Stimulated activated CD8-positive, alpha-beta memory T cell treated with anti-CD3 and anti-CD28 coated beads, Interleukin-4, amount 100 ng/mL, for 4 hours (primary cell): ENCODE measurements at regions not wholly inside any gene's neighbourhood (a gene's known extent, or its start where the extent isn't known, plus 50 kb on each side); places are given as distances from the start of the nearest gene placed in this dataset.

Source experiments
- DNase-seq, 2 donors: peaks; one replicate each; pipeline ENCODE4 v3.0.0-alpha.2; 2020; ENCODE audit warnings: low read depth in 2 of 2, low spot score in 1 of 2

GRCh38 chr13:106139377-106139776, 396.1 kb downstream of the EFNB2 start:
- no peak for DNase-seq

DNA sequence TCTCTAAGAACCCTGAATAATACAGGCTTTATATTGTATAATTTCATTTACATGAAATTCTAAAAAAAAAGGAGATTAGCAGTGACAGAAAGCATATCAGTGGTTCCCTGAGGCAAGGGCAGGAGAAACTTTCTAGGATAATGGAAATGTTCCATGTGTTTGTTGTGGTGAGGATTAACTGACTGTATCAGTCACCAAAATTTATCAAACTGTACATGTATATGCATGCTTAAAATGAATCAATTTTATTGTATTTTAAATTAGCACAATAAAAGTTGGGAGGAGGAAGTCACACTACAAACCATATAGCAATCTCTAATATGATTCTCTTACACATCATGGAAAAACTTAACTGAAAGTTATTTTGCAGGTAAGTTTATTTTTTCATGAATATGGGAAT, 396.8 kb downstream of the EFNB2 start:
- DNase-seq = no peak

GRCh38 chr13:106133025-106133424, 402.4 kb downstream of the EFNB2 start:
- DNase-seq = no peak

- DNase-seq = no peak
Observed at GRCh38 chr13:106132216-106132615, 403.2 kb downstream of the EFNB2 start.

- no peak for DNase-seq
Observed at GRCh38 chr13:106129993-106130392, 405.5 kb downstream of the EFNB2 start.

DNA sequence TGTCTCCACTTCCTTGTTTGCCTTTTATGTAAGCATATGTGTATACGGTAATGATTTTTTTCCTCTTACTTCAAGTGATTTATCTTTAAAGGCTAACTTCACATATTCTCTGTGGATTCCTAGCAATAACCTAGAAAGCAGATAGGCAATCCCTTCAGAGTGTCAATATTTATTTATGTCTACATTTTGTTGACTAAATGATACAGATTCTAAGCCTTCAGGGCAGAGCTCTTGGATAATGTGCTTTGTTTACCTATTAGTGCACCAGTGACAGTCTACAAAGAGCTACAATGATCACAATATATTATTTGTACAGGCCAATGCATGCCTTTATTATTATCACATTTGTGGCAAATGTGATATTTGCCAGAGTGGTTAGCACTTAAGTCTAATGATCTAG, 406.2 kb downstream of the EFNB2 start:
- DNase-seq = no peak

DNA sequence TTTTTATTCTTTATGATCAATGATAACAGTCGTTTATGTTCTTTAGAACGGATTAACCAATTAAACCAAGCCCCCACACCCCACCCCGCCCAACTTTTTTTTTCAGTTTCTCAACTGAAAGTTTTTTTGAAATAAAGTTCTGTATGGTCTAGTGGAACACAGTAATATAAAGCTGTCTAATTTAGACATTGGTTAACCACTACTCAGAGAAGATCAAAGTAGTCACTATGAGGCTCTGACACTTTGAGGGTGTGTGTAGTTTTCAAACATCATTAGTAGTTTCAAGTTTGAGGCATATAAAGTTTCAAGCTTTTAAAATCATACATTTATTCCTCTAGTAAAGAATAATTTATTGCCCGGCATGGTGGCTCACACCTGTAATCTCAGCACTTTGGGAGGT, 413.2 kb downstream of the EFNB2 start:
- DNase-seq = no peak

DNA sequence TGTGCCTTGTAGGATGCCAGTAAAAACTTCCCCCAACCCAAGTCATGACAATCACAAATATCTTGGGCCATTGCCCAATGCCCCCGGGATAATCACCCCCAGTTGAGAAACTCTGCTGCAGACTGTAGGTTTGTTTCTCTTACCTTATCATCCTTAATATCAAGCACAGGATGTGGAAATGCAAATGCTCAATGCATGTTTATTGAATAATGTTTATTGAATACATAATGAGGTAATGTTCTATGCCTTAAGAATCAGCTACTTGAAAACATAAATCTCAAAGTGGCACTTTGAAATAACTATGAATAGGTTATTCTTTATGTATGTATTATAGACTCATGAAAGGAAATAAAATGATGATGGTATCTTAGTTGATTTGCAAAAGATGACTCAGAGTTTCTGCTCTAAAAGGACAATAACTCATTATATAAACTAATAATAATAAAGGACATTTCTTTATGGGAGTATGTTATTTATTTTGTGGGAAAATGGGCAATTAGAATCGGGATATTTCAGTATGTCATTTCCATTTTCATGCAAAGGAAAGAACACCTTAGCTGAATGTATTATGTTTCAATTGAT, 414.2 kb downstream of the EFNB2 start:
- DNase-seq = no peak

DNA sequence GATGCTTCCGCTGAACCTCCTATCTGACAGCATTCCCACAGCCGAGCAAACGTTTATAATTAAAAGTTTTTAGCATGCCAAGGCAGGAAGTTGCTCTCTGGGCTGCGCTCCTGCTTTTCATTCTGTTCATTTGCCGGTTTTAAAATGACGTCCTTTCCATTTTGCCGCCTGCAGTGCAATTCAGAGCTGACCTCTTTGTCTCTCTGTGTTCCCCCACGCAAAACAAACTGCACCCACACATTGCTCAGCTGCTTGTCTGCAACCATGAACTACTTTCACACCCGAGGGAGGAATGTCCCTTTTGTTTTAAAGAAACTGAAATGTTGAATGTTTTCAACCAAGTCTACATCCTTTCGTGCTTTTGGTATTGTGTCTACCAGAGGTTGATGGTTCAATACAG, 416.5 kb downstream of the EFNB2 start:
- no peak for DNase-seq

GRCh38 chr13:106118050-106118449, 417.4 kb downstream of the EFNB2 start:
- DNase-seq = no peak

DNA sequence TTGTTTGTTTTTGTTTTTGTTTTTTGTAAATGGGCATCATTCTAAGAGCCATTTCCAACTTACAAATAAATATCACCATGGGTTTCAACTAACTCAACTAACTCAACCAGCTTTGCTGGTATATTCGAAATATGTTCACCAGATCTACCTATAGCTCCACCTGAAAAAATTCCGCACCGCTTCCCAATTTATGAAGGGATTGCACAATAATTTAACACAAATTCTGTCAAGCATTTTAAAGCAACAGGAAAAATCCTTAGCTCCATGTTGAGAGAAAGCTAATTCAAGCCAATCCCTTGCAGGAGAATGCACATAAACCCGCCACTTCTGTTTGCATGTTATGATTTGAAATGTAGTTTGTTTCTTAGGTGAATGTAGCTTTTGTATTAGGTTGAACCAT, 417.8 kb downstream of the EFNB2 start:
- DNase-seq = no peak

GRCh38 chr13:106117035-106117434, 418.4 kb downstream of the EFNB2 start:
- no peak for DNase-seq

GRCh38 chr13:106115081-106115480, 420.4 kb downstream of the EFNB2 start:
- DNase-seq = no peak

DNA sequence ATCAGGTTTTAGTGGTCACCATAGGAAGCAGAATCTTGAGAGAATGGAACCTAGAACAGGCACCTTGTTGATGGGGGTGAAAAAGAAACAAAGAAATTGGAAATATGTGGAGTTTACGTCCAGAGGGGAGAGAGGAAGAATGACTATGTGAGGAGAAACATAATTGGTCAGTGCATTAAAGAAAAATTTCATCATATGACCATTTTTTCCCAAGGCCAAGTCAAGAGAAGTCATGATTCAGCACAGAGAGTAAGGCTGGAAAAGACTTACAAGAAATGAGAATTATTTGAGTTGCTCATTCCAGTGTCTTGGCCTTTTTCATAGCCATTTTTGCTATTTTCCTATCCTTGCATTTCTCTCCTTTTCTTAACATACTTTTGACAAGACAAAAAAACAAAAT, 421.7 kb downstream of the EFNB2 start:
- DNase-seq = no peak

DNA sequence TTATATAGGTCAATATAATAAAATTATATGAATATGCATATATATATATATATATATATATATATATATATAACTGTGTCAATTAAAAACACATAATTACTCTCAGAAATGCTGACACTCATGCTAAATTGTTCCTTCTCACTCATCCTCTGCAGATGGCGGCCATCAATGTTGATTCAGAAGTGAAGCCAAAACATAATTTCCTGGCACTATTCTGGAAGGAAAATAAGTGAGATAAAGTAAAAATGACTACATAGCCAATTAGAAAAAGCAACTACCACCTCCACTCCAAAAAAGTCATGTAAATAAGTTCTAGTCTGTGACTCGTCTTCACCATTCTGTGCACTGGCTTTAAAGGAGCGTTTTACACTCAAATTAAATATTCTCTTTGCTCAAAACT, 423.3 kb downstream of the EFNB2 start:
- DNase-seq = no peak

DNA sequence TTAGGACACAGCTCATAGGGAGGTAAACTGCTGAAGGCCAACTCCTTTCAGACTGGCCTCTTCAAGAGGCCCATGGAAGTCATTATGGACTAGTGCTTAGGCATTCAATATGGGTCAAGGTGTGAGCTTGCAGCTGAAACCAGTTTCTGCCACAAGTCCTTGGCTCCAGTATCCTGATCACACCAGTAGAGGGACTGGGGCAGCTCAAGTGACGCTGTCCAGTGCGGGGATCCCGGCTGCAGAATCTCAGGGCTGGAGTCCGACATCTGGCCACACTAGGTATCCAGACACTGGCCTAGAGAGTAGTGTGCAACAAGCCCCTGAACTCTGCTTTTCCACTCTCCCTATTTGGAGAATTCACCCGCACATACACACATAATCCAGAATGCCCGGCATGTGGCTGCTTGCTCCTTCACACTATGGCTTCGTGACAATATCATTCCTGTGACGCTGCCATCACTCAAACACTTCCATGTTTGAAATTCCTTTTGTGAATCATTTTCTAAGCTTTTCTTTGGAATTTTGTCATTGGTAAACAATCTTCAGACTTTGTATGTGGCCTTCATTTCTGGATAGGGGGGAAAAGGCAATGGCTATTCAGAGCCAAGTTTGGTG, 425.1 kb downstream of the EFNB2 start:
- no peak for DNase-seq

GRCh38 chr13:106109391-106109791, 426.1 kb downstream of the EFNB2 start:
- no peak for DNase-seq

- no peak for DNase-seq
Observed at GRCh38 chr13:106108346-106108745, 427.1 kb downstream of the EFNB2 start.

DNA sequence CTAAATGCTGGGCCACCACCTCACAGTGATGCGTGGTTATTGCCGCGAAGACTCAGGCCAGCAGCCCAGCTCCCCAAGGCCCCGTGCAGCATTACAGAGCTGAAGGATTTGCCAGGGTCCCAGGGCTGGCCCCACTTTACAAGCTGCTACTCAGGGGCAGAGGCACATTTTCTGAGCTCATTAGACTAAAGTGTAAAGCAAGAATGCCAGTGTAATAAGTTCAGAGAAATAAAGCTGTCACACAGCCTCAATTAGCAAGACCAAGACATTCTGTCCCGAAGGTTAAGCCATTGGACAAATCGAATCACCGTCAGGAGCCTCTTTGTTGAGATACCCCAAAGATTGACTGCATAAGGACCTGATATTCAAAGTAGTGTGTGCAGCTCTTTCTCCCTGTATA, 428.4 kb downstream of the EFNB2 start:
- DNase-seq = no peak

GRCh38 chr13:106105153-106105552, 430.3 kb downstream of the EFNB2 start:
- DNase-seq = no peak

GRCh38 chr13:106104281-106104901, 431.1 kb downstream of the EFNB2 start:
- DNase-seq = no peak

DNA sequence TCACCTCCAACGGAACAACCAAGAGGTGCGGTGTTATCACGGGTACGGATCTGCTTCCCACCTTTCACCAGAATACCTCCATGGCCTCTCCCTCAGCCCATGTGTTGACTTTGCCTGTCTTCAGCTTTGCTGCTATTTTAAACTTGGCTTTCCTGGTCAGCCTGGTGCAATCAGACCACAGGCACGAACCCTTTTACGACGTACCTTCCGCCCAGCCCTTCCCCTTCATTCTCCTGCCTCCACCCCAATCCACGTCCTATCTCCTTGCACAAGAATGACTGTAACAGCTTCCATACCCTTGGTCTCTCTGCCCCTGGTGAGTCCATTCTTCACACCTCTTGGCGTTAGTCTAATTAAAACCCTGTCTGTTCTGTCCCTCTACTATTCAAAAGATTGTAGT, 431.7 kb downstream of the EFNB2 start:
- DNase-seq = no peak

DNA sequence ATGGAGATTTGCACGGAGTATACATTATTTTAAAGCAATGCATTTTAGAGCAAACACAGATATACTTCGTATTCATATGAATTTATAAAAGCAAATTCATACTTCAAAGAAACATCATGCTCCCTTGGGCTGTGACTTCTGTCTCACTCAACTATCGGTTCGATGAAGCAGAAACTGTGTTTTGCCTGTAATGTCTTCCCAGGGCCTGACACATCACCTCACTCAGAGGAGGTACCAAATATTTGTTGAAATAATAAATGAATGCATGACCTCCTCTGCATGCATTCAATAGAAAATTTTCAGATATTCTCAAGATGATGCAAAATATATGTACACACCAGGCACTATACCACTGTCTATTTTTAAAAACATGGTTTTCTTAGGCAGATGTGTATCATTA, 432.7 kb downstream of the EFNB2 start:
- no peak for DNase-seq
